T-helper 17 cell (primary cell): ENCODE measurements at regions not wholly inside any gene's neighbourhood (a gene's known extent, or its start where the extent isn't known, plus 50 kb on each side); places are given as distances from the start of the nearest gene placed in this dataset.

Experiments used
- ATAC-seq: fragments of 150-1000 bp; cut with Tn5 transposase; 2 replicates; pipeline ENCODE4 v1.10.0; 2021; ENCODE audit warnings: mild to moderate bottlenecking, moderate library complexity
- DNase-seq, 3 donors: peaks; one replicate each; pipeline versions ENCODE4 v3.0.0 to v3.0.0-alpha.2; 2020 to 2021
- H3K9me3 ChIP-seq: one replicate; pipeline ENCODE4 v1.7.0; 2013; ENCODE audit warnings: low read length, mild to moderate bottlenecking; ENCODE audit not compliant: control insufficient read depth, poor library complexity, severe bottlenecking
- H3K27ac Mint-ChIP-seq: one replicate; pipeline ENCODE4 v1.8.0; 2022; ENCODE audit warnings: mild to moderate bottlenecking, moderate library complexity, mixed read lengths
- H3K27me3 Mint-ChIP-seq: one replicate; pipeline ENCODE4 v1.8.0; 2022; ENCODE audit warnings: mixed read lengths
- H3K36me3 Mint-ChIP-seq: one replicate; pipeline ENCODE4 v1.8.0; 2022; ENCODE audit warnings: low read depth, mixed read lengths
- H3K4me1 Mint-ChIP-seq: one replicate; pipeline ENCODE4 v1.8.0; 2022; ENCODE audit warnings: mild to moderate bottlenecking, mixed read lengths
- H3K4me3 Mint-ChIP-seq: one replicate; pipeline ENCODE4 v1.8.0; 2022; ENCODE audit warnings: mild to moderate bottlenecking, moderate library complexity, mixed read lengths

DNA sequence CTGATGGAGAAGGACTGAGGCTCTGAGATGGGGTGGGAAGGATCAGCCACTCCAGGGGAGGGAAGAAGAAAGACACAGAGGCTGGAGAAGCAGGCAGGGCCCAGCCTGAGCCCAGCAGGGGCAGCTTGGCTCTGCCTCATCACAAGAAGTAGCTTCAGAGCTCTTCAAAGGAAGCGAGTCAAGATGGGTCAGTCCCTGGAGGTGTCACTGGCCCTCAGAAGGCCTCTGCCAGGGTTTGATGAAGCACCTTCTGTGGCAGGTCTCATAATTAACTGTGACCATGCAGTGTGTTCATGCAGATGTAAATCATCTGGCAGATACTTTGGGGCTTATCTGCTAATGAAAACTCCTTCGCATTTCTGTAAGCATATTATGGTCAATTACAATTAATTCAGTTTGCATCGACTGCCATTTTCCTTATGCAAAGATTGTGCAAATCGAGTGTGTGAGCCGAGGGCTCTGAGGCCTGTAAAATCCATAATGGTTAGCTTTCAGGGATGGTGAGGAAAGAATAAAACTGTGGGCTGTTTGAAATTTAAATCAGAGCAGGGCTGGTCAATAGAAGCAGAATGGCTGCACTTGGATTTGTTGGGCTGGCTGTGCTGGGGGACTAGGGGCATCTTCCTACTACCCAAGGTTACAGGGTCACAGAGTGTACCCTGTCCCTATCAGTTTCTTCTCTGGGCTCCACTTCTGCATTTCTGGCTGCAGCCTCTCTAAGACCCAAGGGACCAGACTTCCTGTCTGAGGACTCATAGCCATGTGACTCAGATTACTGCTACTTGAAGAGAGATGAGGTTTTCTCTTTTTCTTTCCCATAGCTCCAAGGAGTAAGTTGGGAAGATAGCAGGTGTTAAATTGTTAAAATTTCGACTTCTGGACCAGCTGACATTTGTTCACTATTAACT lies 376.6 kb downstream of the DHX35 start:
- H3K36me3 Mint-ChIP-seq: no peaks in the 10 kb centered on the region
- DNase-seq (no peak), ATAC-seq (peak; percentile 45)
- no peaks in the 10 kb centered on the region for H3K27me3 Mint-ChIP-seq
- H3K4me3 Mint-ChIP-seq: no peak overlapping the region
- no peaks in the 10 kb centered on the region for H3K9me3 ChIP-seq
- H3K27ac Mint-ChIP-seq: no peak overlapping the region
- H3K4me1 Mint-ChIP-seq: no peaks in the 10 kb centered on the region

GRCh38 chr20:39333211-39333610 lies 371.1 kb downstream of the DHX35 start:
- no peak overlapping the region for H3K27ac Mint-ChIP-seq
- H3K36me3 Mint-ChIP-seq: no peaks in the 10 kb centered on the region
- ATAC-seq (no peak), DNase-seq (no peak)
- no peaks in the 10 kb centered on the region for H3K4me1 Mint-ChIP-seq
- no peaks in the 10 kb centered on the region for H3K9me3 ChIP-seq
- H3K27me3 Mint-ChIP-seq: peaks cover 4% of the 10 kb centered on the region
- no peak overlapping the region for H3K4me3 Mint-ChIP-seq

GRCh38 chr20:39328347-39328746 lies 366.2 kb downstream of the DHX35 start:
- DNase-seq (no peak), ATAC-seq (no peak)
- H3K4me3 Mint-ChIP-seq: no peak overlapping the region
- no peaks in the 10 kb centered on the region for H3K4me1 Mint-ChIP-seq
- no peaks in the 10 kb centered on the region for H3K9me3 ChIP-seq
- H3K36me3 Mint-ChIP-seq: no peaks in the 10 kb centered on the region
- no peak overlapping the region for H3K27ac Mint-ChIP-seq
- peaks cover 16% of the 10 kb centered on the region for H3K27me3 Mint-ChIP-seq

- ATAC-seq: no peak
- no peak overlapping the region for H3K4me3 Mint-ChIP-seq
- no peak overlapping the region for H3K27ac Mint-ChIP-seq
Observed at GRCh38 chr20:39326050-39326449, 363.9 kb downstream of the DHX35 start.

DNA sequence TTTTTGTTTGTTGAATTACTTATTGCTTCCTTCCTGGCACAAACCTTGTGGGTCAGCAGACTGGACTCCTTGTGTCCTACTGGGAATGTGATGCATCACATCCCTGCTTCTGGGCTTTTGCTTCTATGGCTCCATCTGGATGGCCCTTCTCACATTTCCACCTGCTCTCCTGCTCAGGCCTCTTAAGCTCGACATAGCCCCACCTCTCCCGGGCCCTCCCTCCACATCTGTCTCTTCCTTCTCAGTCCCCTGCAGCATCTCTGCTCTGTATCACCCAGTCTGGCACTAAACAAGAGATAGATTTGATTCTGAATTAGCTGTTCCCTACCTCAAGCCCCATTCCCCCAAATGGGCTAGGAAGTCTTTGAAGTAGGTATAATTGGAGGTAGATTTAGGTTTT lies 356.8 kb downstream of the DHX35 start:
- H3K9me3 ChIP-seq: no peaks in the 10 kb centered on the region
- H3K36me3 Mint-ChIP-seq: no peaks in the 10 kb centered on the region
- no peak overlapping the region for H3K27ac Mint-ChIP-seq
- no peak overlapping the region for H3K4me3 Mint-ChIP-seq
- DNase-seq: no peak
- no peak for ATAC-seq
- H3K4me1 Mint-ChIP-seq: no peaks in the 10 kb centered on the region
- peaks cover 22% of the 10 kb centered on the region for H3K27me3 Mint-ChIP-seq

More at GRCh38 chr20:39326050-39326449, 363.9 kb downstream of the DHX35 start:
- no peaks in the 10 kb centered on the region for H3K4me1 Mint-ChIP-seq
- DNase-seq: no peak
- H3K9me3 ChIP-seq: no peaks in the 10 kb centered on the region
- H3K36me3 Mint-ChIP-seq: no peaks in the 10 kb centered on the region
- H3K27me3 Mint-ChIP-seq: peaks cover 18% of the 10 kb centered on the region

DNA sequence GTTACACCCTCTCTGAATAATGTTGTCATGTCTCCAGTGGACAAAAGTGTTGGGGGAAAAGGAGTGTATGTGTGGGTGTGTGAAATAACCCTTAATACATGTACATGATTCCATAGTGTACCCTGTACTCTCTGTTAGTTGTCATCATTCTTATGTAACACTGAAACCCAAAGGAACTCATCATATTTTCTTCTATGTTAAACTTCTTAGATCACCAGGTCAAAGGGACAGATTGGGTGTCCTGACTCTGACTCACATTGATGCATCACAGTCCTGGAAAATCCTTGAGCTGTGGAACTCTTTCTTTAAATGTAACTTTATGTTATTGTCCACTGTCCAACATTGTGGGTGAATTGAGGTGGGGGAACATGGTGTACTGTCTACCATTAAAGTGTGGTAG lies 350.5 kb downstream of the DHX35 start:
- H3K36me3 Mint-ChIP-seq: no peaks in the 10 kb centered on the region
- H3K27me3 Mint-ChIP-seq: peaks cover 22% of the 10 kb centered on the region
- no peaks in the 10 kb centered on the region for H3K9me3 ChIP-seq
- peaks cover 2% of the 10 kb centered on the region for H3K4me1 Mint-ChIP-seq
- no peak overlapping the region for H3K4me3 Mint-ChIP-seq
- no peak overlapping the region for H3K27ac Mint-ChIP-seq
- ATAC-seq (no peak), DNase-seq (no peak)

- H3K9me3 ChIP-seq: no peaks in the 10 kb centered on the region
- DNase-seq (no peak), ATAC-seq (no peak)
- H3K4me1 Mint-ChIP-seq: peaks cover 2% of the 10 kb centered on the region
- no peak overlapping the region for H3K27ac Mint-ChIP-seq
- no peaks in the 10 kb centered on the region for H3K36me3 Mint-ChIP-seq
- no peak overlapping the region for H3K4me3 Mint-ChIP-seq
- peaks cover 22% of the 10 kb centered on the region for H3K27me3 Mint-ChIP-seq
Observed at GRCh38 chr20:39311851-39312506, 349.8 kb downstream of the DHX35 start.

DNA sequence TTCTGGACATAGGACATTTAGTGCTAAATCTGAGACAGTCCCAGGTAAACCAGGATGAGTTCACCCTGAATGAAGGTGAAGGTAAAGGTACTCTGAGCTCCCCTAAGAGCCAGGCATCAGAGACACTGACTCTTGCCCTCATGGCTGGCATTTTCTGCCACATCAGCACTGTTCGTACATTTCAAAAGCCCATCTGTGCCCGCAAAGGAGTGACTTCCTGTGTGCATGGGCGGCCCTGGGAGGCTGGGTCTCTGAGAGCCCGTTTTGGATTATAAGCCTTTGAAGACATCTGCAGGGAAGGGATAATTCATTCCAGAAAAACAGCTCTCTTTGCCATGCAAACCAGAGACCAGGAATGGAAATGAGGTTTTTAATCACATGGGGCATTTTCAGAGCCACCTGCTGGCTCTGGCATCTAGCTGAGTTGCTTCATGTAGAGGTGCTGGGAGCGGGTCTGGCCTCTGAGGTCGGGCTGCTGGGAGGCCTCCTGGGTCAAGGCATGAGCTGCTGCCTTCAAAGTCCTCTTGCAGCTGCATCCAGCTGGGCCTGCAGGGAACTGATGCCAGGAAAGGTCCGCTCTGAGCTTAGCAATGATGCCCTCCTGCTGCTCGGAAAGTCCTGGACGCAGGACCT lies 348.3 kb downstream of the DHX35 start:
- H3K36me3 Mint-ChIP-seq: no peaks in the 10 kb centered on the region
- H3K27me3 Mint-ChIP-seq: peaks cover 28% of the 10 kb centered on the region
- H3K4me3 Mint-ChIP-seq: no peak overlapping the region
- H3K27ac Mint-ChIP-seq: no peak overlapping the region
- ATAC-seq: no peak
- H3K9me3 ChIP-seq: no peaks in the 10 kb centered on the region
- DNase-seq: no peak
- peaks cover 2% of the 10 kb centered on the region for H3K4me1 Mint-ChIP-seq

- peaks cover 24% of the 10 kb centered on the region for H3K27me3 Mint-ChIP-seq
- DNase-seq (no peak), ATAC-seq (no peak)
- no peaks in the 10 kb centered on the region for H3K9me3 ChIP-seq
- H3K4me1 Mint-ChIP-seq: peaks cover 2% of the 10 kb centered on the region
- no peak overlapping the region for H3K27ac Mint-ChIP-seq
- no peak overlapping the region for H3K4me3 Mint-ChIP-seq
- no peaks in the 10 kb centered on the region for H3K36me3 Mint-ChIP-seq
Observed at GRCh38 chr20:39309458-39309857, 347.3 kb downstream of the DHX35 start.

- ATAC-seq: no peak
- DNase-seq: no peak
- Mint-ChIP-seq H3K27ac (no peak overlapping the region), H3K4me1 (no peaks in the 10 kb centered on the region), H3K27me3 (peaks cover 39% of the 10 kb centered on the region), H3K36me3 (no peaks in the 10 kb centered on the region), H3K4me3 (no peak overlapping the region)
- no peaks in the 10 kb centered on the region for H3K9me3 ChIP-seq
Observed at GRCh38 chr20:39302312-39302711, 340.2 kb downstream of the DHX35 start.

GRCh38 chr20:39299783-39300182 lies 337.6 kb downstream of the DHX35 start:
- H3K4me1 Mint-ChIP-seq: no peaks in the 10 kb centered on the region
- no peaks in the 10 kb centered on the region for H3K36me3 Mint-ChIP-seq
- no peak overlapping the region for H3K4me3 Mint-ChIP-seq
- DNase-seq (no peak), ATAC-seq (no peak)
- H3K9me3 ChIP-seq: no peaks in the 10 kb centered on the region
- no peak overlapping the region for H3K27ac Mint-ChIP-seq
- H3K27me3 Mint-ChIP-seq: peaks cover 41% of the 10 kb centered on the region

DNA sequence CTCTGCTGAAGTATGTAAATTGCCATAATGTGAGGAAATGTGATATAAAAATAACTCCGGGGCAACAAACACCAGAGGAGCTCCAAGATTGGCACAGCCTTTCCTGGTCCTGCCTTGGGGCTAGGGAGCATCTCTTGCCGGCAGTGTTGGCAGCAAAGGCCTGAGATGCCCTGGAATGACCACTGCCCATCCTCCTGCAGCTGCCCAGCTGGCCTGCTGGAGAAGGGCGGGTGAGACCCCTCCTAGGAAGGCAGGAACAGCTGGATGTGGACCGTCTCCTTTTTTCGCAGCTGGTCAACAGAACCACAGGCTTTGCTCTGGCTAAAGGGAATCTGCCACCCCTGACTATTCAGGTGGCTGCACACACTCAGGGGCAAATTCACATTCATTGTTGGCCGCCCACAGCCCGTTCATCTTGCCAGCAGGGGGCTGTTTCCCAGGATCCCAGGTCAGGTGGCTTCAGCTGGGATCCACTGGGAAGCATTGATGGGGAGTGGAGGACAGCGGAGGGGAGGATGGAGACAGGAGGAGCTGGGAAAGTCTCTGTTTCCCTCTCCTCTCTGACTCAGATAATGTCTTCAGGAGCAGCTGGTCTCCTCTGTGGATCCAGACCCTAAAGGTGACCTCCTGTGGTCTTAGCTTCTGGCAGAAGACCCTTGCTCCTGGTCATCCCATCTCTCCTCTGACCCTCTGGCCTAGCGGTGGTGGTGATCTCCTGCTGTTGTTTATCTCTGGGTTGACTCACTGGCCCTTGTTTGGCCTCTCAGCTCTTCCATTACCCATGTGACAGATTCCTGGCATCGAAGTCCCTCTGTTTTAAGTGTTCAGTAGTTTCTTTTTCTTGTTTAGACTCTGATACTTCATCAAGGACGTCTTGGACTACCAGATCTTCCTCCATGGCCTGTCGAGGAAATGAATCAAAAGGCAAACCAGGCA lies 336.7 kb downstream of the DHX35 start:
- H3K27ac Mint-ChIP-seq: no peak overlapping the region
- H3K4me1 Mint-ChIP-seq: no peaks in the 10 kb centered on the region
- H3K9me3 ChIP-seq: no peaks in the 10 kb centered on the region
- DNase-seq (no peak), ATAC-seq (no peak)
- peaks cover 45% of the 10 kb centered on the region for H3K27me3 Mint-ChIP-seq
- H3K36me3 Mint-ChIP-seq: no peaks in the 10 kb centered on the region
- no peak overlapping the region for H3K4me3 Mint-ChIP-seq

GRCh38 chr20:39298121-39298520 lies 336.0 kb downstream of the DHX35 start:
- ATAC-seq (no peak), DNase-seq (no peak)
- peaks cover 45% of the 10 kb centered on the region for H3K27me3 Mint-ChIP-seq
- no peaks in the 10 kb centered on the region for H3K36me3 Mint-ChIP-seq
- H3K27ac Mint-ChIP-seq: no peak overlapping the region
- no peaks in the 10 kb centered on the region for H3K9me3 ChIP-seq
- H3K4me1 Mint-ChIP-seq: no peaks in the 10 kb centered on the region
- H3K4me3 Mint-ChIP-seq: no peak overlapping the region
